HEK293 (cell line): ENCODE measurements at regions not wholly inside any gene's neighbourhood (a gene's known extent, or its start where the extent isn't known, plus 50 kb on each side); places are given as distances from the start of the nearest gene placed in this dataset.

Source experiments
- EGR2 ChIP-seq: fragments of 450-650 bp; formaldehyde crosslinking; IDR thresholded peaks from 2 replicates; pipeline ENCODE4 v1.5.1; 2016; ENCODE audit warnings: low read depth, missing biosample characterization, missing genetic modification characterization
- KLF16 ChIP-seq: fragments of 450-650 bp; formaldehyde crosslinking; IDR thresholded peaks from 2 replicates; pipeline ENCODE4 v1.5.1; 2017; ENCODE audit warnings: missing biosample characterization, missing genetic modification characterization
- MYNN ChIP-seq: fragments of 450-650 bp; formaldehyde crosslinking; IDR thresholded peaks from 2 replicates; pipeline ENCODE4 v1.5.1; 2016; ENCODE audit warnings: missing biosample characterization, missing genetic modification characterization, borderline replicate concordance
- RBAK ChIP-seq: fragments of 450-650 bp; formaldehyde crosslinking; IDR thresholded peaks from 2 replicates; pipeline ENCODE4 v1.5.1; 2016; ENCODE audit warnings: missing biosample characterization, missing genetic modification characterization
- ZIC2 ChIP-seq: fragments of 450-650 bp; formaldehyde crosslinking; IDR thresholded peaks from 2 replicates; pipeline ENCODE4 v1.5.1; 2016; ENCODE audit warnings: missing biosample characterization, missing genetic modification characterization
- ZNF112 ChIP-seq: fragments of 450-650 bp; formaldehyde crosslinking; IDR thresholded peaks from 2 replicates; pipeline ENCODE4 v1.5.0; 2017; ENCODE audit warnings: missing biosample characterization, missing genetic modification characterization
- ZNF121 ChIP-seq: fragments of 450-650 bp; formaldehyde crosslinking; IDR thresholded peaks from 2 replicates; pipeline ENCODE4 v1.5.1; 2016; ENCODE audit warnings: missing biosample characterization, missing genetic modification characterization
- ZNF248 ChIP-seq: fragments of 450-650 bp; formaldehyde crosslinking; IDR thresholded peaks from 2 replicates; pipeline ENCODE4 v1.5.1; 2017; ENCODE audit warnings: missing biosample characterization, missing genetic modification characterization
- ZNF324 ChIP-seq: fragments of 450-650 bp; formaldehyde crosslinking; IDR thresholded peaks from 2 replicates; pipeline ENCODE4 v1.5.1; 2016; ENCODE audit warnings: missing biosample characterization, missing genetic modification characterization
- ZNF335 ChIP-seq: fragments of 450-650 bp; formaldehyde crosslinking; conservative IDR thresholded peaks from 2 replicates; pipeline ENCODE4 v1.5.1; 2016; ENCODE audit warnings: missing biosample characterization, missing genetic modification characterization
- ZNF37A ChIP-seq: fragments of 450-650 bp; IDR thresholded peaks from 2 replicates; pipeline ENCODE4 v1.5.1; 2018; ENCODE audit warnings: missing biosample characterization, missing genetic modification characterization
- ZNF404 ChIP-seq: fragments of 450-650 bp; formaldehyde crosslinking; IDR thresholded peaks from 2 replicates; pipeline ENCODE4 v1.5.1; 2017; ENCODE audit warnings: missing biosample characterization, missing genetic modification characterization
- ZNF473 ChIP-seq: fragments of 450-650 bp; formaldehyde crosslinking; IDR thresholded peaks from 2 replicates; pipeline ENCODE4 v1.5.1; 2017; ENCODE audit warnings: missing biosample characterization, missing genetic modification characterization
- ZNF514 ChIP-seq: fragments of 450-650 bp; formaldehyde crosslinking; IDR thresholded peaks from 2 replicates; pipeline ENCODE4 v1.5.1; 2016; ENCODE audit warnings: missing biosample characterization, missing genetic modification characterization
- ZNF621 ChIP-seq: fragments of 450-650 bp; formaldehyde crosslinking; IDR thresholded peaks from 2 replicates; pipeline ENCODE4 v1.5.1; 2017; ENCODE audit warnings: missing biosample characterization, missing genetic modification characterization
- ZNF623 ChIP-seq: fragments of 450-650 bp; formaldehyde crosslinking; IDR thresholded peaks from 2 replicates; pipeline ENCODE4 v1.5.1; 2016; ENCODE audit warnings: missing biosample characterization, missing genetic modification characterization
- ZNF626 ChIP-seq: fragments of 450-650 bp; sonication (Bioruptor Pico); formaldehyde crosslinking; IDR thresholded peaks from 2 replicates; pipeline ENCODE4 v1.5.1; 2018; ENCODE audit warnings: missing biosample characterization, missing genetic modification characterization, inconsistent platforms
- ZNF792 ChIP-seq: fragments of 450-650 bp; formaldehyde crosslinking; IDR thresholded peaks from 2 replicates; pipeline ENCODE4 v1.5.1; 2016; ENCODE audit warnings: missing biosample characterization, missing genetic modification characterization
- ZSCAN30 ChIP-seq: fragments of 450-650 bp; IDR thresholded peaks from 2 replicates; pipeline ENCODE4 v1.5.1; 2018; ENCODE audit warnings: missing biosample characterization, mild to moderate bottlenecking, missing genetic modification characterization, moderate library complexity
- ZXDB ChIP-seq: fragments of 450-650 bp; formaldehyde crosslinking; IDR thresholded peaks from 2 replicates; pipeline ENCODE4 v1.5.1; 2016; ENCODE audit warnings: missing biosample characterization, missing genetic modification characterization
- TF ChIP-seq, protein P1 (sequence below): fragments of 450-650 bp; formaldehyde crosslinking; IDR thresholded peaks from 2 replicates; pipeline ENCODE4 v1.5.1; 2016; ENCODE audit warnings: missing biosample characterization, missing genetic modification characterization
- TF ChIP-seq, protein P2 (sequence below): fragments of 450-650 bp; formaldehyde crosslinking; IDR thresholded peaks from 2 replicates; pipeline ENCODE4 v1.5.1; 2016; ENCODE audit warnings: missing biosample characterization, missing genetic modification characterization
- TF ChIP-seq, protein P3 (sequence below): fragments of 450-650 bp; formaldehyde crosslinking; IDR thresholded peaks from 2 replicates; pipeline ENCODE4 v1.5.1; 2016; ENCODE audit warnings: missing biosample characterization, missing genetic modification characterization
- TF ChIP-seq, protein P4 (sequence below): fragments of 450-650 bp; formaldehyde crosslinking; optimal IDR thresholded peaks from 2 replicates; pipeline ENCODE3; 2016; ENCODE audit warnings: missing biosample characterization, mild to moderate bottlenecking, missing genetic modification characterization
- TF ChIP-seq, protein P5 (sequence below): fragments of 450-650 bp; formaldehyde crosslinking; IDR thresholded peaks from 2 replicates; pipeline ENCODE4 v1.5.1; 2016; ENCODE audit warnings: missing biosample characterization, missing genetic modification characterization
- TF ChIP-seq, protein P6 (sequence below): fragments of 450-650 bp; formaldehyde crosslinking; IDR thresholded peaks from 2 replicates; pipeline ENCODE4 v1.5.1; 2016; ENCODE audit warnings: missing biosample characterization, missing genetic modification characterization

DNA sequence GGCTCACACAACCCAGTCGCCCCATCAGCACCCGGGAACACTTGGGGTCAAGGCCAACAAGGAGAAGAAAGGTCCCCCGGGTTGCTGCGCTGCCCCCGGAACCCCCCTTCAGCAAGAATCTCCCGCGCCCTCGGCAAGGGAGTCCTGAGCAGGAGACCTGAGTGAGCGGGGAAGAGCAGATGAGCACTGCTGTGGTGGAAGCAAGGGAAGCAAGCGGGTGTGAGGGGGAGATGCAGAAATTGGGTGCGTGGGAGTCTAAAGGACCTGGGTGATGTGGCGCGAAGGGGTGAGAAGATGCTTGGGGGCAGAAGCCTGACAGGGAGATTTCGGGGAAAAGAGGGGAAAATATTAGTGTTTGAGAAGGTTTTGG, 105.5 kb upstream of the PRB2 start (continued):
- TF ChIP-seq ZNF792 (no peak), ZNF623 (no peak), ZNF621 (tag by site-specific recombination) (no peak), MYNN (no peak), EGR2 (peak; percentile 35; the same call in 1 of the 2 replicates), ZNF248 (tag by site-specific recombination) (no peak), ZNF121 (no peak), RBAK (tag by site-specific recombination) (no peak), ZXDB (tag by site-specific recombination) (no peak), ZNF324 (tag by site-specific recombination) (no peak), ZNF112 (tag by site-specific recombination) (no peak), ZNF37A (tag by site-specific recombination) (no peak), ZNF473 (tag by site-specific recombination) (no peak), KLF16 (tag by site-specific recombination) (no peak), ZSCAN30 (tag by site-specific recombination) (no peak), ZNF514 (tag by site-specific recombination) (no peak), ZIC2 (tag by site-specific recombination) (no peak), ZNF404 (no peak), ZNF626 (tag by site-specific recombination) (no peak), ZNF335 (no peak)
- TF ChIP-seq, protein P1, sequence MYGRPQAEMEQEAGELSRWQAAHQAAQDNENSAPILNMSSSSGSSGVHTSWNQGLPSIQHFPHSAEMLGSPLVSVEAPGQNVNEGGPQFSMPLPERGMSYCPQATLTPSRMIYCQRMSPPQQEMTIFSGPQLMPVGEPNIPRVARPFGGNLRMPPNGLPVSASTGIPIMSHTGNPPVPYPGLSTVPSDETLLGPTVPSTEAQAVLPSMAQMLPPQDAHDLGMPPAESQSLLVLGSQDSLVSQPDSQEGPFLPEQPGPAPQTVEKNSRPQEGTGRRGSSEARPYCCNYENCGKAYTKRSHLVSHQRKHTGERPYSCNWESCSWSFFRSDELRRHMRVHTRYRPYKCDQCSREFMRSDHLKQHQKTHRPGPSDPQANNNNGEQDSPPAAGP (tag by site-specific recombination) = 0 out of 2 replicates have a peak, but pooled peaks have one; percentile 6
- TF ChIP-seq, protein P2, sequence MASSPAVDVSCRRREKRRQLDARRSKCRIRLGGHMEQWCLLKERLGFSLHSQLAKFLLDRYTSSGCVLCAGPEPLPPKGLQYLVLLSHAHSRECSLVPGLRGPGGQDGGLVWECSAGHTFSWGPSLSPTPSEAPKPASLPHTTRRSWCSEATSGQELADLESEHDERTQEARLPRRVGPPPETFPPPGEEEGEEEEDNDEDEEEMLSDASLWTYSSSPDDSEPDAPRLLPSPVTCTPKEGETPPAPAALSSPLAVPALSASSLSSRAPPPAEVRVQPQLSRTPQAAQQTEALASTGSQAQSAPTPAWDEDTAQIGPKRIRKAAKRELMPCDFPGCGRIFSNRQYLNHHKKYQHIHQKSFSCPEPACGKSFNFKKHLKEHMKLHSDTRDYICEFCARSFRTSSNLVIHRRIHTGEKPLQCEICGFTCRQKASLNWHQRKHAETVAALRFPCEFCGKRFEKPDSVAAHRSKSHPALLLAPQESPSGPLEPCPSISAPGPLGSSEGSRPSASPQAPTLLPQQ = no peak
- TF ChIP-seq, protein P3, sequence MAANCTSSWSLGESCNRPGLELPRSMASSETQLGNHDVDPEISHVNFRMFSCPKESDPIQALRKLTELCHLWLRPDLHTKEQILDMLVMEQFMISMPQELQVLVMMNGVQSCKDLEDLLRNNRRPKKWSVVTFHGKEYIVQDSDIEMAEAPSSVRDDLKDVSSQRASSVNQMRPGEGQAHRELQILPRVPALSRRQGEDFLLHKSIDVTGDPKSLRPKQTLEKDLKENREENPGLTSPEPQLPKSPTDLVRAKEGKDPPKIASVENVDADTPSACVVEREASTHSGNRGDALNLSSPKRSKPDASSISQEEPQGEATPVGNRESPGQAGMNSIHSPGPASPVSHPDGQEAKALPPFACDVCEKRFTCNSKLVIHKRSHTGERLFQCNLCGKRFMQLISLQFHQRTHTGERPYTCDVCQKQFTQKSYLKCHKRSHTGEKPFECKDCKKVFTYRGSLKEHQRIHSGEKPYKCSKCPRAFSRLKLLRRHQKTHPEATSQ (tag by site-specific recombination) = no peak
- TF ChIP-seq, protein P4, sequence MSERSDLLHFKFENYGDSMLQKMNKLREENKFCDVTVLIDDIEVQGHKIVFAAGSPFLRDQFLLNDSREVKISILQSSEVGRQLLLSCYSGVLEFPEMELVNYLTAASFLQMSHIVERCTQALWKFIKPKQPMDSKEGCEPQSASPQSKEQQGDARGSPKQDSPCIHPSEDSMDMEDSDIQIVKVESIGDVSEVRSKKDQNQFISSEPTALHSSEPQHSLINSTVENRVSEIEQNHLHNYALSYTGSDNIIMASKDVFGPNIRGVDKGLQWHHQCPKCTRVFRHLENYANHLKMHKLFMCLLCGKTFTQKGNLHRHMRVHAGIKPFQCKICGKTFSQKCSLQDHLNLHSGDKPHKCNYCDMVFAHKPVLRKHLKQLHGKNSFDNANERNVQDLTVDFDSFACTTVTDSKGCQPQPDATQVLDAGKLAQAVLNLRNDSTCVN (tag by site-specific recombination) = peak; percentile 5
- TF ChIP-seq, protein P5, sequence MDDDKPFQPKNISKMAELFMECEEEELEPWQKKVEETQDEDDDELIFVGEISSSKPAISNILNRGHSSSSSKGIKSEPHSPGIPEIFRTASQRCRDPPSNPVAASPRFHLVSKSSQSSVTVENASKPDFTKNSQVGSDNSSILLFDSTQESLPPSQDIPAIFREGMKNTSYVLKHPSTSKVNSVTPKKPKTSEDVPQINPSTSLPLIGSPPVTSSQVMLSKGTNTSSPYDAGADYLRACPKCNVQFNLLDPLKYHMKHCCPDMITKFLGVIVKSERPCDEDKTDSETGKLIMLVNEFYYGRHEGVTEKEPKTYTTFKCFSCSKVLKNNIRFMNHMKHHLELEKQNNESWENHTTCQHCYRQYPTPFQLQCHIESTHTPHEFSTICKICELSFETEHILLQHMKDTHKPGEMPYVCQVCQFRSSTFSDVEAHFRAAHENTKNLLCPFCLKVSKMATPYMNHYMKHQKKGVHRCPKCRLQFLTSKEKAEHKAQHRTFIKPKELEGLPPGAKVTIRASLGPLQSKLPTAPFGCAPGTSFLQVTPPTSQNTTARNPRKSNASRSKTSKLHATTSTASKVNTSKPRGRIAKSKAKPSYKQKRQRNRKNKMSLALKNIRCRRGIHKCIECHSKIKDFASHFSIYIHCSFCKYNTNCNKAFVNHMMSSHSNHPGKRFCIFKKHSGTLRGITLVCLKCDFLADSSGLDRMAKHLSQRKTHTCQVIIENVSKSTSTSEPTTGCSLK (tag by site-specific recombination) = no peak
- TF ChIP-seq, protein P6, sequence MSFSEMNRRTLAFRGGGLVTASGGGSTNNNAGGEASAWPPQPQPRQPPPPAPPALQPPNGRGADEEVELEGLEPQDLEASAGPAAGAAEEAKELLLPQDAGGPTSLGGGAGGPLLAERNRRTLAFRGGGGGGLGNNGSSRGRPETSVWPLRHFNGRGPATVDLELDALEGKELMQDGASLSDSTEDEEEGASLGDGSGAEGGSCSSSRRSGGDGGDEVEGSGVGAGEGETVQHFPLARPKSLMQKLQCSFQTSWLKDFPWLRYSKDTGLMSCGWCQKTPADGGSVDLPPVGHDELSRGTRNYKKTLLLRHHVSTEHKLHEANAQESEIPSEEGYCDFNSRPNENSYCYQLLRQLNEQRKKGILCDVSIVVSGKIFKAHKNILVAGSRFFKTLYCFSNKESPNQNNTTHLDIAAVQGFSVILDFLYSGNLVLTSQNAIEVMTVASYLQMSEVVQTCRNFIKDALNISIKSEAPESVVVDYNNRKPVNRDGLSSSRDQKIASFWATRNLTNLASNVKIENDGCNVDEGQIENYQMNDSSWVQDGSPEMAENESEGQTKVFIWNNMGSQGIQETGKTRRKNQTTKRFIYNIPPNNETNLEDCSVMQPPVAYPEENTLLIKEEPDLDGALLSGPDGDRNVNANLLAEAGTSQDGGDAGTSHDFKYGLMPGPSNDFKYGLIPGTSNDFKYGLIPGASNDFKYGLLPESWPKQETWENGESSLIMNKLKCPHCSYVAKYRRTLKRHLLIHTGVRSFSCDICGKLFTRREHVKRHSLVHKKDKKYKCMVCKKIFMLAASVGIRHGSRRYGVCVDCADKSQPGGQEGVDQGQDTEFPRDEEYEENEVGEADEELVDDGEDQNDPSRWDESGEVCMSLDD = 0 out of 2 replicates have a peak, but pooled peaks have one; percentile 19
